T47D (cell line): ENCODE measurements at regions not wholly inside any gene's neighbourhood (a gene's known extent, or its start where the extent isn't known, plus 50 kb on each side); places are given as distances from the start of the nearest gene placed in this dataset.

Experiments
- DNase-seq, 2 experiments: peaks; one replicate each; pipeline versions ENCODE4 v3.0.0 to v3.0.0-alpha.2; 2011 to 2012; ENCODE audit warnings: low read depth in 1 of 2, low spot score in 1 of 2
- JUND ChIP-seq: IDR thresholded peaks from 2 replicates; pipeline ENCODE4 v1.6.1; 2012; ENCODE audit warnings: low read depth
- in situ Hi-C: cut with HindIII; loops from 2 replicates; pipeline ENCODE4 v1.10.0; 2016; ENCODE audit warnings: low sequenced_read_pairs, low pct_unique_long_range_greater_than_20kb

DNA sequence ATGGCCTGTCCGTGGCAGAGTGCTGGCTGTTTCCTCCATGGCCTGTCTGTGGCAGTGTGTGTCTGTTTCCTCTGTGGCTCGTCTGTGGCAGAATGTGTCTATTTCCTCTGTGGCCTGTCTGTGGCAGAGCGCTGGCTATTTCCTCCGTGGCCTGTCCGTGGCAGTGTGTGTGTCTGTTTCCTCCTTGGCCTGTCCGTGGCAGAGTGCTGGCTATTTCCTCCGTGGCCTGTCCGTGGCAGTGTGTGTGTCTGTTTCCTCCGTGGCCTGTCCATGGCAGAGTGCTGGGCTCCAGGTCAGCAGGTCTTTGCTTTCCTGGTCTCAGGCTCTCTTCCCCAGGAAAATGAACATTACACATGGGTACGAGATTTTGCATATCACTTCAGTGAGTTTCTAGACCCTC, 138.4 kb upstream of the IPO9 start:
- DNase-seq = no peak
- TF ChIP-seq JUND = no peak
- in situ Hi-C loops = no loop called here

DNA sequence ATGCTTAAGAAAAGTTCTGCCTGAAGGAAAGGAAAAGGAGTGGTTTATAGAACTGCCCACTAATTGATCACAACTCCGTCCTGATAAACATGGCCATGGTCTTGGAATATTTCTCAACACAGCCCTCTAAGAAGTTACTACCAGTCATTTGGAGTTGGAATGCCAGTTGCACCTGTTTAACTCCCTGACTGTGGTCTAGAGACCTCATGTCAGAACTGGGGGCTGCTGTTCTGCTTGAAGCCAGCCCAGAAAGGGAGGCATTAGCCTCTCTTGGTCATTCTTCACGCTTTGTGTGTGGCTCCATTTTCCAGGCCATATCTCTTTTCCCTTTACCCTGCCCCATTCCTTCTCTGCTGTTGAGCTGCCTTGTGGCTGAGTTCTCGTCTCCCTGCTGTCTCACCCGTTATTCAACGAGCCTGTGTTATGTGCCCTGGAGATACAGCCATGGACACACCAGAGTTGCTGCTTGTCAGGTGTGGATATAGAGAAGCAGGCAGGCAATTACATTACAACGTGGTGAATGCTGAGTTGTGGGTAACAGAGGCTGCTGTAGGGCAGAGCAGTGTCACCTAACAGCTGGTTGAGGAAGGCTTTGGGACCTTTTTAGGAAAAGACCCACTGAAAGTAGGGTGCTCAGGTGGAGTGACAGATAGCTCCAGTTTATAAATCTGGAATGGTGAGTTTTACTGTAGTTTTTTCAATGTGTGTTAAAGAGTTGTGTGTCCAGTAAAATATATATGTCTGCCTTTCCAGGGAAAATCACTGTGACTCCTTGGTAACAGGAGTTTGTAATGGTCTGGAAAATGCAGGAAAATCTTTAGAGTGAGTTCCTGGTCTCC, 137.0 kb upstream of the IPO9 start:
- in situ Hi-C loops = no loop called here
- no peak for TF ChIP-seq JUND
- no peak for DNase-seq

DNA sequence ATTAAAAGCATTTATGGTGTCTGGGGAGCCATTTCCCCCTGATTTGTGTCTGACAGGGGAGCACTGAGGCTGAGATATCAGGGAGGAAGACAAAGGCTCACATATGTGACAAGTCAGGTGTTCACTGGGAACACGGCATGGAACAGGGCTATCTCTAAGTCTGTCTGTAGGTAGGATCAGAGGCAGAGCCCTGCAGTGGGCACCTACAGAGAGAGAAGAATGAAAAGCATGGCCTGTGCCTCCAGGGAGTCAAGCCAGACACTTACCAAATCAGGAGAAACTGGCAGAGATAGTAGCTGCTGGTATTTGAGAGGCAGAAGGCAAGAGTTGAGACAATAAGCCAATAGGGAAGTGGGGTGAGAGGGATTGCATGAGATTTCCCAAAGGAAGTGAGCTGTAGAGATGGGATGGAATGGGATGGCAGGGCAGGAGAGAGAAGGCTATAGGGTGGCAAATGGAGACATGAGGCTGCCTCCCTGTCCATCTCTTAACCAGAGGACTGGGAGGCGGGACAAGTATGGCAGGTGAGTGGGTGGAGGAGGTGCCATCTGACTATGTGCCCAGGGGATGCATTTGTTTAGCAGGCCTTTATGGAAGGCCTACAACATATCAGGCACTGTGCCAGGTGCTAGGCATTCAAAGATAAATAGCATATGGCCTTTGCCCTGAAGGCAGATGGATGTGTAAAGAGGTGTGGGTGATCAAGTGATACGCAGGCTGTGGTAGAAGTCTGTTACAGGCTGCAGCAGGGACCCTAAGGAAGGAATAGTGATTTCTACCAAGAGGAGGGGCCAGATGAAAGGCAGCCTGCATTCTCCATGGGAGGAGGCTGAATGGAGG, 136.2 kb upstream of the IPO9 start:
- DNase-seq = no peak
- no peak for TF ChIP-seq JUND
- in situ Hi-C loops = no loop called here

DNA sequence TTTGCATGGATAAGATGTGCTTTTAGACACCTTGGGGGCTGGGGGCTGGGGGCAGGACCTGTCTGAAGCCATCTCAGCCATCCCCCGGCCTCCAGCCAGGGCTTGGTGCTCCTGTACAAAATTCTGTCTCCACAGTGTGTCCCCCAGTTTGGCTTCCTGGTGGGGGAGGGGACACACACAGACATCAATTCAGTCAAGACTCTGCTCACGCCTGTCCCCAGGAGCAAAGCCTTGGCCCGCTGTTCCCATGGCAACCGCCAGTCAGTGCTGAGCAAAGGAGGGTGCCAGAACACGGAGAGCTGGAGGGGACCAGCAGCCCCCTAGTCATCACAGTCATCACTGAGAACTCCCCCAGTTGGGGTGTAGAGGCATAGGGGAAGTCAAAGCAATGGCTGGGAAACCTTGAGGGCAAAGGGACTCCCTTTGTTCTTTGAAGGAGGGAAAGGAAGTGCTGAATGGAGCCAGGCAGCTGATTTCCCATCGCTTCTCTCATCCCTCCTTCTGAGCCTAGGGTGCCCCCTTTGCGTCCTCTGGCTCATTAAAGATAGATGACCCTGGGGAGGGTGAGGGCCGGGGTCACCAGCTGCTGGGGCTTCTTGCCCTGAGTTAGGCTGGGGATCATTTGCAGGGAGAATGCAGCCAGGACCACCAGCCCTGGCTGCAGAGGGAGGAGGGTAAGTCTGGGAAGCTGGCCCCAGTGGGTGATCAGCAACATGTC, 134.9 kb upstream of the IPO9 start:
- in situ Hi-C loops = no loop called here
- DNase-seq = no peak
- no peak for TF ChIP-seq JUND

DNA sequence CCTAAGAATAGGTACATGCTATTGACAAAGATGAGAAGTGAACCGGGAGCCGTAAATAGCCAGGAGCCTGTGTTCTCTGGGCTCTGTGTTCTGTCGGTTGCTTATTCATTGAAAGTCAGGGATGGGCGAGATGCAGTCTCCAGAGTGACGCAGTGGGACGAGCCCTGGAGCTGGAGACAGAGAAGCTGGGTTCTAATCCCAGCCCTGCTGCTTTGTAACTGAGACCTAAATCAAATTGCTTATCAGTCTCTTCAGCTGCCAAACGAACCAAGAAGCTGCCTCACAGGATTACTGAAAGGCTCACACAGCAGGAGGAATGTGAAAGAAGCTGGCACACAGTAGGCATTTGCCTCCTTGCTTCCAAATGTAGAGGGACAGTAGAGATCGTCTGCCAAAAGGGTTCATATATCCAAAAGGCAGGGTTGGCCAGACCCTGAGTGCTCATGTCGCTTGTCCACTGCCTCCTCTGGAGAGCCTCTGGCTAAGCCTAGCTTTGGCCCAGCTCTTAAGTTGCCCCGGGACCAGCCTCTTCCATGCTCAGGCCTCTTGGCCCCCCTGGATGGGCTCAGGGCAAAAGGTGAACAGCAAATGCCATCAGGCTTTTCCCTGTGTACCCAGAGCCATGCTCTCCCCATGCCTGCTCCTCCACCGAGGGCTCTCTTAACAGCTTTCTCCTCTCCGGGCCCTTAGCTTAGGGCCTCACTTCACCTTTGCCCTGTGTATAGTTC, 134.2 kb upstream of the IPO9 start:
- in situ Hi-C loops = no loop called here
- DNase-seq = no peak
- no peak for TF ChIP-seq JUND

DNA sequence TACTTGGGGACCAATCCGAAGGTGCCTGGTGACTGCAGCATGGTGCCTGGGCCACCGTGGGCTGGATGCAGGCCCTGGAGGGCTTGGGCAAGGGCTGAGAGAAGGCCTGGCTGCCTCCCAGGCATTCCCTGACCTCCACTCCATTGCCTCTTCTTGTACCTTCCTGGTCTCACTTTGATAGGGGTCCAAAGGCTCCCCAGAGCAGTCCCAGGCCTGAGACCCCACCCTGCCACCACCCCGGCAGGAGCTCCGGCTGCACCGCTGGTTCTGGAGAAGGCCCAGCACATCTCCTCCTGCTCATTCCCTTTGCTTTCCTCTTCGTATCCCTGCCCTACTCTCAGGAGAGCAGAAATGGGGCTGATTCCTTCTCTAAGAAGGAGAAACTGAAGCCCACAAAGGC, 133.3 kb upstream of the IPO9 start:
- no peak for DNase-seq
- no peak for TF ChIP-seq JUND
- in situ Hi-C loops = no loop called here

DNA sequence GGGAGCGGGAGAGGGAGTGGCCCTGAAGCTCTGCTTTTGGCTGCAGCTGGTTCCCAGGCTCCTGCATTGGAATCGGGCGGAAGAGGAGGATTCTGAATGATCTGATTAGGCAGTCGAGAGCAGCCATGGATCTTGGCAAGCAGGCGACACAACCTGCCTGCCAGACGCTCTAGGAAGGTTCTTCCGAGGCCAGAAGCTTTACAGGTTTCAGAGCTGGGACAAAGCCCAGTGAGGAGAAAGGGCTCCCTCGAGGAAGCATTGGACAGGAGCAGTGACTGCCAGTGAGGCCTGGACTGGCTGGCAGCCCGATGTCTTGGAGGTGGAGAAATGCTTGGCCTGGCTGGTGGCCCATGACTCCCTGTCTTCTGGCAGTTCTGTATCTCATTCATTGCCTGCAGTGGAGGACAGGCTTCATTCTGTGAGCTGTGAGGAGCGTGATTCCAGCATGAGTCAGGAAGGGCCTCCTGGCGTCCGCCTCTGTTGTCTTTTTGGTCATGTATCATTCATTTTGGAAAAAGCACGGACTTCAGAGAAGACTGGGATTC, 132.7 kb upstream of the IPO9 start:
- peak in 1 of 2 experiments; percentile 36 for DNase-seq
- in situ Hi-C loops = no loop called here
- no peak for TF ChIP-seq JUND

DNA sequence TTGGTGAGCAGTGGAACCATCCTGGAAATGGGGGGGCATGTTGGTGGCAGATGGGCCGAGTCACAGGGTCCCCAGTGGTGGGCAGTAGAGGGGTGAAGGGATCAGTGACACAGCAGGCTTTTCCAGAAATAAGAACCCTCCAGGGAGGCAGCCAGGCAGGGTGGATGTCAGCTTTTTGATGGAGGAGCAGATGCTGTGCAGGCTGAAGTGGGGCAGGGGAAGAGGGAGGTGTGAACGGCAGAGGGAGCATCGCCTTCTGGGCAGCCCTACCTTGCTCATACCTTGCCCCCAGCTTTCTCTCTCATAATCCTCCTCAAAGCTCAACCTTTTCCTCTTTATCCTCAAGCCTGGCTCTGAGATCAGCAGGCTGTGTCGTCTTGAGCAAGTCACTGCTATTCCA, 131.8 kb upstream of the IPO9 start:
- TF ChIP-seq JUND = no peak
- in situ Hi-C loops = no loop called here
- no peak for DNase-seq

DNA sequence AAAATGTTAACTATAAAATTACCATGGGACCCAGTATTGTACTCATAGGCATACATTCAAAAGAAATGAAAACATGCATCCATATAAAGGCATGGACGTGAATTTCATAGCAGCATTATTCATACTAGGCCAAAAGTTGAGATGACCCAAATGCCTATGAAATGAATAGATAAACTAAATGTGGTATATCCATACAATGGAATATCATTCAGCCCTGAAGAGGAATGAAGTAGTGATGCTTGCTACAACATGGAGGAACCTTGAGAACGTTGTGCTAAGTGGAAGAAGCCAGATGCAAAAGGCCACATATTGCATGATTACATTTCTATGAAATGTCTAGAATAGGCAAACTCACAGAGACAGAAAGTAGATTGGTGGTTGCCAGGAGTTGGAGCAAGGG, 127.1 kb upstream of the IPO9 start:
- TF ChIP-seq JUND = no peak
- in situ Hi-C loops = no loop called here

DNA sequence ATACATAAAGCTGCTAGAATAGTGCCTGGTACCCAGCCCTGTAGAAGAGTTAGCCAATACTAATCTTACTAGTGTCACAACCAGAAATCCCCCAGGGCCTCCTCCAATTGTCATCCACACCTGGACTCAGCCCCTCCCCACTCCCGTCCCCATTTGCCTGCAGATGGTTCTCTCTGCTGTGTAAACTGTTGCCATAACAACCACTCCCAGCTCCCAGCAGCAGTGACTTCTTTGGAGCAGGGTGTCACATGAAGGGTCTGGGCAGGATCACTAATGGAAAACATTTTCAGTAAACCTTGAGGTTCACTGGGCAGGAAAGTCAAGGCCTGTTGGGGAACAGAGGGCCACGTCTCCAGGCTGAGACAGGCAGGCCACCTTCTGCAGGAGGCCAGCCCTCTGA, 126.0 kb upstream of the IPO9 start:
- DNase-seq = peak in 1 of 2 experiments; percentile 41
- no peak for TF ChIP-seq JUND
- in situ Hi-C loops = no loop called here

More for the DNA sequence above, 127.1 kb upstream of the IPO9 start:
- no peak for DNase-seq

DNA sequence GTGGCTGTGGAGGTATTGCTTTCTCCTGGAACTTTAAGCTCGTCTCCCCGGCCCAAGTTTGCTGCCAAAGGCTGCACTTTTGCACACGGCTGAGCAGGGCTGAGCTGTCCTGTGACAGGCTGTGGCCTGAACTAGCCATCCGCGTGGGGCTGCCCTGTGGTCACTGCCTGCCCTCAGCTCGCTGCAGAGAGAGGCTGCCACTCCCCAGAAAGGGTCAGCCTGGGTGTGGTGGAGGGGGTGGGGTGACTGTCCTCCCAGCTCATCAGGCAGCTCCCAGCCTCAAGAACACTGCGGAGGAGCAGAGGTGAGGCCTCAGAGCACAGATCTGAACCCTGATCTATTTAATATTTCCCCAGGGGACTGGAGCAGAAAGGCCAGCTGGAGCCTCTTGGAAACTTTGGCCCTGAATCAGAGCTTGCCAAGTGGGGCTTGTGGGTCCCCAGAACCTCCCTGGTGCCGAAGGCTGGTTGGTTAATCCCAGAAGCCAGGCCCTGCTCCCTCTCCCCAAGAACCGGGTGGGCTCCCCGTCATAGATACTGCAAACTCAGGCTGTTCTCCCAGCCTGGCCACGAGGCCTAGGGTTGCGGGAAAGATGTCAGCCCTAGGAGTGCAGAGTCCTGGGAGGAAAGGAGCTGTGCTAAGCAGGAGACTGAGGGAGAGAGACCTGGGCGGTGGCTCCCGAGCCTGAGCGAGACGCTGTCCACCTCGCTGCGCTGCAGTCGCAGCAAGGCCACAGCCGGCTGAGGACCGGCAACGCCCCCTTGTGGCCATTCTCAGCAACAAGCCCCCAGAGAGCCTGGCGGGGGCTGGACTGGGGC, 125.1 kb upstream of the IPO9 start:
- in situ Hi-C loops = no loop called here
- TF ChIP-seq JUND = no peak
- DNase-seq = peak; percentile 77 to 83
